Erythroblast (primary cell): ENCODE measurements at regions not wholly inside any gene's neighbourhood (a gene's known extent, or its start where the extent isn't known, plus 50 kb on each side); places are given as distances from the start of the nearest gene placed in this dataset.

Source experiments
- GATA1 ChIP-seq: IDR thresholded peaks from 2 replicates; pipeline ENCODE4 v1.6.1; 2011; ENCODE audit warnings: low read depth, mild to moderate bottlenecking, control low read depth, low read length, moderate library complexity
- POLR2A ChIP-seq: IDR thresholded peaks from 2 replicates; pipeline ENCODE4 v1.6.1; 2011; ENCODE audit warnings: mild to moderate bottlenecking, low read length

- TF ChIP-seq POLR2A (no peak), GATA1 (no peak)
These were observed 540.1 kb upstream of the CHAC2 start for GRCh38 chr2:53227535-53227934.
